C4-2B (cell line): ENCODE measurements at regions not wholly inside any gene's neighbourhood (a gene's known extent, or its start where the extent isn't known, plus 50 kb on each side); places are given as distances from the start of the nearest gene placed in this dataset.

Experiments
- H3K27ac ChIP-seq: fragments of 450-650 bp; 2 replicates; pipeline ENCODE4 v1.5.1; 2017
- CTCF ChIP-seq: fragments of 450-650 bp; conservative IDR thresholded peaks from 2 replicates; pipeline ENCODE4 v1.5.1; 2017; ENCODE audit warnings: mild to moderate bottlenecking
- ZFX ChIP-seq: fragments of 450-650 bp; IDR thresholded peaks from 2 replicates; pipeline ENCODE4 v1.6.1; 2017

- H3K27ac ChIP-seq: no peak overlapping the region
- TF ChIP-seq ZFX (no peak), CTCF (no peak)
These were observed 333.8 kb upstream of the NR5A2 start for GRCh38 chr1:199693724-199694123.

DNA sequence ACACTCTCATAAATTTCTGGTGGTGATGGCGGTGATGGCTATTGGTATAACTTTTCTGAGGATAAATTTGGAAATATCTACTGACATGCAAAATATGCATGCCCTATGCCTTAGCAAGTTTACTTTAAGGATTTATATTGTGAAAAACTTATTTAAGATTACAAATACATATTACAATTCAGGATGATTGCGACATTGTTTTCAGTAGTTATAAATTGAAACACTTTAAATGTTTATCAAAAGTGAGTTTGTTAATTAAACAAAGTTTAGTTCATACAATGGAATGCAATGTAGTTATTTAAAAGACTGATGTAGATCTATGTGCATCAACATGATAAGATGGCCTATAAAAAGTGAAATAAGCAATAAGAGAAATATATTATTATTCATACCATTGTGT lies 331.3 kb upstream of the NR5A2 start:
- no peak overlapping the region for H3K27ac ChIP-seq
- TF ChIP-seq ZFX (no peak), CTCF (no peak)

GRCh38 chr1:199698222-199698621 lies 329.3 kb upstream of the NR5A2 start:
- H3K27ac ChIP-seq: no peak overlapping the region
- TF ChIP-seq ZFX: no peak
- no peak for TF ChIP-seq CTCF

GRCh38 chr1:199700551-199700950 lies 327.0 kb upstream of the NR5A2 start:
- TF ChIP-seq CTCF: no peak
- TF ChIP-seq ZFX: no peak
- H3K27ac ChIP-seq: no peak overlapping the region

- H3K27ac ChIP-seq: no peak overlapping the region
- TF ChIP-seq ZFX (no peak), CTCF (no peak)
These were observed 325.8 kb upstream of the NR5A2 start for GRCh38 chr1:199701726-199702125.

GRCh38 chr1:199704231-199704630 lies 323.3 kb upstream of the NR5A2 start:
- H3K27ac ChIP-seq: no peak overlapping the region
- TF ChIP-seq CTCF (no peak), ZFX (no peak)

DNA sequence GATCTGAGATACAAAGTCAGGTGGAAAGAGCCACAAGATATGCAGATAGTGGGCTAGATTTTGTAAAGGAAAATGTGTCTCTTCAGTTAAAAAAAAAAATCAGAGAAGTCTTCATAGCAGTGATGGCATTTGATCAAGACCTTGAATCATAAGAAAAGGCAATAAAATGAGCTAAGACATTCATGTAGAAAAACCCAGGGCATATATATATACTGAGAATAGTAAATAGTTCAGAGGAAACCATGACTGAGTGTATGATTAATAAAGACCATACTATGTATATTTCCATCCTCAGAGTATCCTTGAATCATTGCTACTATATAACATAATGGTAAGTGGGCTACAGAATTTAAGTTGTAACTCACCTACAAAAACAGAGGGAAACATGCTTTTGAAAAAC lies 321.7 kb upstream of the NR5A2 start:
- no peak overlapping the region for H3K27ac ChIP-seq
- TF ChIP-seq CTCF (no peak), ZFX (no peak)
